Tibial artery (tissue), 4 donors: ENCODE measurements at regions not wholly inside any gene's neighbourhood (a gene's known extent, or its start where the extent isn't known, plus 50 kb on each side); places are given as distances from the start of the nearest gene placed in this dataset.

ENCODE experiments used
- DNase-seq, 2 donors: peaks; one replicate each; pipeline ENCODE4 v3.0.0-alpha.2; 2019
- H3K27ac ChIP-seq, 2 donors: fragments of 200-600 bp; sonication (generic) in 1 of 2; 1 replicate in 1 of 2; 2 replicates in 1 of 2; pipeline ENCODE4 v1.5.1; 2018 to 2019; ENCODE audit warnings: mild to moderate bottlenecking in 1 of 2
- H3K27me3 ChIP-seq, 2 donors: fragments of 200-600 bp; sonication (generic) in 1 of 2; one replicate each; pipeline versions ENCODE4 v1.5.1 to v1.6.0; 2016 to 2019
- H3K36me3 ChIP-seq, 3 donors: fragments of 200-600 bp; sonication (generic) in 2 of 3; one replicate each; pipeline ENCODE4 v1.5.1; 2016 to 2019; ENCODE audit warnings: mild to moderate bottlenecking in 2 of 3
- H3K4me1 ChIP-seq, 4 donors: fragments of 200-600 bp; sonication (generic) in 2 of 4; 1 replicate in 3 of 4; 2 replicates in 1 of 4; pipeline ENCODE4 v1.5.1; 2016 to 2019
- H3K4me3 ChIP-seq, 2 donors: fragments of 200-600 bp; sonication (generic) in 1 of 2; 1 replicate in 1 of 2; 2 replicates in 1 of 2; pipeline ENCODE4 v1.5.1; 2018 to 2019; ENCODE audit warnings: mild to moderate bottlenecking in 2 of 2
- H3K9me3 ChIP-seq, 3 donors: fragments of 200-600 bp; sonication (generic) in 1 of 3; one replicate each; pipeline ENCODE4 v1.5.1; 2016 to 2019
- CTCF ChIP-seq, 2 experiments: fragments of 200-600 bp in 1 of 2; fragments of 450-650 bp in 1 of 2; IDR thresholded peaks; one replicate each; pipeline ENCODE4 v1.5.1; 2017 to 2019; ENCODE audit warnings: antibody characterized with exemption in 2 of 2, mild to moderate bottlenecking in 1 of 2, moderate library complexity in 1 of 2
- intact Hi-C: fragments of 100-400 bp; cut with DNase I; formaldehyde crosslinking; loops from one replicate; pipeline ENCODE4 v1.15.0; 2023; ENCODE audit warnings: low total_unique reads

DNA sequence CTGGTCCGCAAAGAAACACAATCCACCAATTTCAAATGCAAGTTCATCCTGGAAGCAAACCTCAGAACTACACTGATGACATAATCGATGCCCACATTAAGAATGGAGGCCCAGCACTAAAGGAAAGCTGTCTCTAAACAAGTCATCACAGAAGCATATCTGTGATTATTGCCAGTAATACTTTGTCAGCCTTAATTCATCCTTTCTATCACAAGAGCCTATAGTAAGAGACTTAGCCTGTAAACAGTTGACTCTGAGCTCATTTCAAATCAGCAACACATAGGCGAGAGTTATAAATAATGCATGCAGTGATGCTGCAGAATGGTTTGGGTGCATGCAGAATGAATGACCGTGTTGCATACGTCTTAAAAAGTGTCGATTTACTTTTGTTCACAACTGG lies 105.9 kb upstream of the ZFP42 start:
- intact Hi-C loops: no loop called here
- no peaks in the 10 kb centered on the region for H3K4me1 ChIP-seq
- no peak for TF ChIP-seq CTCF (IDR thresholded peaks at IDR 0.05)
- no peaks in the 10 kb centered on the region for H3K27me3 ChIP-seq
- H3K36me3 ChIP-seq: no peaks in the 10 kb centered on the region
- DNase-seq: no peak
- no peak overlapping the region for H3K27ac ChIP-seq
- H3K4me3 ChIP-seq: no peak overlapping the region
- no peaks in the 10 kb centered on the region for H3K9me3 ChIP-seq

- no peaks in the 10 kb centered on the region for H3K36me3 ChIP-seq
- intact Hi-C loops: no loop called here
Observed at GRCh38 chr4:187893418-187893817, 102.2 kb upstream of the ZFP42 start.

DNA sequence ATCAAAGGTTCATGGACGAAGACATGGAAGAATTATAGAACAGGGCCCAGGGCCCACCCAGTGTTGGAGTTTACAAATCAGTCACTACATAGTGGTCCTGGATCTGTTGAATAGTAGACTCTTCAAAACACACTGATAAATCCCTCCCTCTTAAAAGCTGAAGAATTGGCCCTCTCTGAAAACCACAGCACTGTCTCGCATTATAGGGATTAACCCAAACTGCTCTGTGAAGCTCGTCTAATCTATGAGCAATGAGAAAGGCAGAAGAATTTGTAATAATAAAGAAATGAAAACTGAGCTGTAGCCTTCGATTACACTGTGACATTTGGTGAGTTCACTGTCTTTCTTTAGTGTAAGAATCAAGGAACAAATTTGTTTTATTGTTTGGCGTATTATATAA lies 92.5 kb upstream of the ZFP42 start:
- Histone ChIP-seq H3K36me3 (no peaks in the 10 kb centered on the region), H3K4me3 (no peak overlapping the region), H3K4me1 (peaks cover 0 to 8% (median 4%) of the 10 kb centered on the region in 4 donors), H3K27ac (no peak overlapping the region), H3K9me3 (no peaks in the 10 kb centered on the region), H3K27me3 (no peaks in the 10 kb centered on the region)
- intact Hi-C loops: no loop called here
- no peak for TF ChIP-seq CTCF (IDR thresholded peaks at IDR 0.05)
- no peak for DNase-seq

More at GRCh38 chr4:187893418-187893817, 102.2 kb upstream of the ZFP42 start:
- Histone ChIP-seq H3K9me3 (no peaks in the 10 kb centered on the region), H3K4me1 (no peaks in the 10 kb centered on the region), H3K27ac (no peak overlapping the region), H3K4me3 (no peak overlapping the region), H3K27me3 (no peaks in the 10 kb centered on the region)
- TF ChIP-seq CTCF (IDR thresholded peaks at IDR 0.05): no peak
- no peak for DNase-seq

DNA sequence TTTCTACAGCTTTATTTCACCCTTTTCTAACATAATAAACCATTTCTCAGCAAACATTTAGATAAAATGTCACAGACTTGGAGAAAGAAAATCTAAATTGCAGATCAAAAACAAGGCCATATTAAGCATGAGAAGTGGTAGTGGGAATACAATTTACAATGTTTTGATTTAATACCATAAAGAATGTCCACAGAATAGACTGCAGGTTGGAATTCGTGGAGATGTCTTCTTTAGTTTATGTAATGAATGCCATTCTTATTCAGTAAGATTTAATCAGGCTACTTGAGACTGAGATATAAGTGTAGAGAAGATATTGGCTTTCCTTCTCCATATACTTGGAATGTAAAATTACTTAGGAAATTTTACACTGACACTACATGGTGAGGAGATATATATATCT lies 91.9 kb upstream of the ZFP42 start:
- Histone ChIP-seq H3K9me3 (no peaks in the 10 kb centered on the region), H3K27ac (no peak overlapping the region), H3K4me1 (peaks cover 0 to 13% (median 4%) of the 10 kb centered on the region in 4 donors), H3K4me3 (no peak overlapping the region), H3K36me3 (no peaks in the 10 kb centered on the region), H3K27me3 (no peaks in the 10 kb centered on the region)
- intact Hi-C loops: no loop called here
- DNase-seq: no peak
- TF ChIP-seq CTCF (IDR thresholded peaks at IDR 0.05): no peak

DNA sequence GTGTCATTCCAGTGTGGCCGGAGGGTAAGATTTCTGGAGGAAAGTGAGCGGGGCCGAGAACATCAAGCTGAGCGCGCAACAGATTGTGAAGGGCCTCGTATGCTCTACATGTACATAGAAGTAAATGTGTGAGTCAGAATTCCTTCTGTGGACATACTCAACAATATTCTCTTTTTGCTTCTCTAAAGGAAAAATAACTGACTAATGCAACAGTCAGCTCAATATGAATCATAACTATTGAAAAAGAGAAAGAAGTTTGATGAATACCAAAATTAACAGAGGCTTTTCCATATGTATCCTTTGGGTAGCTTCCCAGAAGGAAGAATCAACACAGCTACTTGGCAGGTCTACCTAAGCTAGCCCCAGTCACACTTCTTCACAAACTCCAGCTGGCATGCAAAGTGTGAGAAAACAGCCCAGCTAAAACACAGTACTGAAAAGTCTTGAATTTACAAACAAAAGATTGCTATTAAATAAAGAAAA lies 87.5 kb upstream of the ZFP42 start:
- Histone ChIP-seq H3K36me3 (no peaks in the 10 kb centered on the region), H3K4me1 (peaks cover 0 to 15% (median 4%) of the 10 kb centered on the region in 4 donors), H3K9me3 (no peaks in the 10 kb centered on the region), H3K27ac (peak overlapping the region; percentile 20), H3K4me3 (no peak overlapping the region), H3K27me3 (no peaks in the 10 kb centered on the region)
- intact Hi-C loops: no loop called here
- no peak for DNase-seq
- no peak for TF ChIP-seq CTCF (IDR thresholded peaks at IDR 0.05)

- H3K27ac ChIP-seq: peak overlapping the region in 1 of 2 donors; percentile 20
- H3K27me3 ChIP-seq: no peaks in the 10 kb centered on the region
- no peak for TF ChIP-seq CTCF (IDR thresholded peaks at IDR 0.05)
- H3K4me3 ChIP-seq: no peak overlapping the region
- no peaks in the 10 kb centered on the region for H3K36me3 ChIP-seq
- no peak for DNase-seq
- intact Hi-C loops: no loop called here
- peaks cover 0 to 15% (median 4%) of the 10 kb centered on the region in 4 donors for H3K4me1 ChIP-seq
- H3K9me3 ChIP-seq: no peaks in the 10 kb centered on the region
Observed at GRCh38 chr4:187908731-187909130, 86.8 kb upstream of the ZFP42 start.
